Testis (tissue), 2 donors: ENCODE measurements at regions not wholly inside any gene's neighbourhood (a gene's known extent, or its start where the extent isn't known, plus 50 kb on each side); places are given as distances from the start of the nearest gene placed in this dataset.

Experiments used
- POLR2A ChIP-seq: fragments of 450-650 bp; IDR thresholded peaks from one replicate; pipeline ENCODE4 v1.6.1; 2017; ENCODE audit warnings: antibody characterized with exemption, mild to moderate bottlenecking, moderate library complexity
- TF ChIP-seq, protein P1 (sequence below), 3 experiments: fragments of 450-650 bp in 2 of 3; fragments of 200-600 bp in 1 of 3; sonication (generic) in 1 of 3; IDR thresholded peaks; one replicate each; pipeline ENCODE4 v1.5.1; 2016 to 2019; ENCODE audit warnings: antibody characterized with exemption in 3 of 3, mild to moderate bottlenecking in 2 of 3, moderate library complexity in 1 of 3

DNA sequence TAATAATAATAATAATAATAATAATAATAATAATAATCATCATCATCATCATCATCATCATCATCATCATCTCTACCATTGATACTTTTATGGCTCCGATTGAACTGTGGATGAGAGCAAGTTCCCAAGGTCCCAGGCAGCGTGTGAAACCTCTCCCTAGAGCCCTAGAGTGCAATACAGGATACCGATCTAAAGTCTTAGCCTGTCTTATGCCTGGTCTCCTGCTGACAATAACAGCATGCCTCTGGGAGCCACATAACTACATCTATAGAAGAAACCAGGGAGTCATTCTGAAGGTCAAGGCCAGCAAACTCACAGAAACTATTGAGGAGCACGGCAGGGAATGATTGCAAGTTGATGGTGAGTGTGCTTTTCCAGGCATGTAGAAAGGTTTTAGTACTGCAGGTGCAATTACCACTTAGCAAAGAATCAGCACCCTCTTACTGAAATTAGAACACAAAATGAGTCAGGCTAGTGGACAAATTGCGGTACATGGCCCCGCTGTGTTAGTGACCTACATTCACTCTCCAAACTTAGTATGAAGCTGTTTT is 457.2 kb upstream of the CDH20 start:
- TF ChIP-seq, protein P1, sequence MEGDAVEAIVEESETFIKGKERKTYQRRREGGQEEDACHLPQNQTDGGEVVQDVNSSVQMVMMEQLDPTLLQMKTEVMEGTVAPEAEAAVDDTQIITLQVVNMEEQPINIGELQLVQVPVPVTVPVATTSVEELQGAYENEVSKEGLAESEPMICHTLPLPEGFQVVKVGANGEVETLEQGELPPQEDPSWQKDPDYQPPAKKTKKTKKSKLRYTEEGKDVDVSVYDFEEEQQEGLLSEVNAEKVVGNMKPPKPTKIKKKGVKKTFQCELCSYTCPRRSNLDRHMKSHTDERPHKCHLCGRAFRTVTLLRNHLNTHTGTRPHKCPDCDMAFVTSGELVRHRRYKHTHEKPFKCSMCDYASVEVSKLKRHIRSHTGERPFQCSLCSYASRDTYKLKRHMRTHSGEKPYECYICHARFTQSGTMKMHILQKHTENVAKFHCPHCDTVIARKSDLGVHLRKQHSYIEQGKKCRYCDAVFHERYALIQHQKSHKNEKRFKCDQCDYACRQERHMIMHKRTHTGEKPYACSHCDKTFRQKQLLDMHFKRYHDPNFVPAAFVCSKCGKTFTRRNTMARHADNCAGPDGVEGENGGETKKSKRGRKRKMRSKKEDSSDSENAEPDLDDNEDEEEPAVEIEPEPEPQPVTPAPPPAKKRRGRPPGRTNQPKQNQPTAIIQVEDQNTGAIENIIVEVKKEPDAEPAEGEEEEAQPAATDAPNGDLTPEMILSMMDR (IDR thresholded peaks at IDR 0.05): no peak
- TF ChIP-seq POLR2A: no peak
